Liver (tissue), 7 donors: ENCODE measurements at regions not wholly inside any gene's neighbourhood (a gene's known extent, or its start where the extent isn't known, plus 50 kb on each side); places are given as distances from the start of the nearest gene placed in this dataset.

Source experiments
- DNase-seq: peaks from one replicate; pipeline ENCODE4 v3.0.0-alpha.2; 2017; ENCODE audit warnings: low spot score
- H3K27ac ChIP-seq, 2 donors: one replicate each; pipeline ENCODE4 v1.7.0; 2013; ENCODE audit warnings: inconsistent platforms in 2 of 2, low read length in 2 of 2, control low read depth in 1 of 2, low read depth in 1 of 2, mild to moderate bottlenecking in 1 of 2
- H3K27me3 ChIP-seq, 4 donors: one replicate each; pipeline versions ENCODE4 v1.6.1 to v1.7.0; 2013; ENCODE audit warnings: low read length in 3 of 4, inconsistent platforms in 1 of 4, mild to moderate bottlenecking in 1 of 4, moderate library complexity in 1 of 4; ENCODE audit not compliant: control insufficient read depth in 4 of 4, insufficient read depth in 4 of 4
- H3K36me3 ChIP-seq, 4 donors: one replicate each; pipeline versions ENCODE4 v1.6.1 to v1.7.0; 2013; ENCODE audit warnings: low read length in 3 of 4, mild to moderate bottlenecking in 3 of 4, low read depth in 1 of 4, moderate library complexity in 1 of 4; ENCODE audit not compliant: control insufficient read depth in 4 of 4, insufficient read depth in 3 of 4
- H3K4me1 ChIP-seq, 4 donors: one replicate each; pipeline versions ENCODE4 v1.6.1 to v1.7.0; 2013; ENCODE audit warnings: low read length in 3 of 4, mild to moderate bottlenecking in 3 of 4, moderate library complexity in 1 of 4; ENCODE audit not compliant: control insufficient read depth in 4 of 4, insufficient read depth in 4 of 4
- H3K4me3 ChIP-seq, 3 donors: one replicate each; pipeline versions ENCODE4 v1.6.1 to v1.7.0; 2013; ENCODE audit warnings: low read length in 3 of 3, control low read depth in 1 of 3, low read depth in 1 of 3, mild to moderate bottlenecking in 1 of 3
- H3K9ac ChIP-seq, 2 donors: one replicate each; pipeline ENCODE4 v1.7.0; 2013; ENCODE audit warnings: low read length in 2 of 2, mild to moderate bottlenecking in 2 of 2, moderate library complexity in 2 of 2, control low read depth in 1 of 2, low read depth in 1 of 2
- H3K9me3 ChIP-seq, 4 donors: one replicate each; pipeline versions ENCODE4 v1.6.1 to v1.7.0; 2013; ENCODE audit warnings: low read length in 3 of 4; ENCODE audit not compliant: control insufficient read depth in 4 of 4
- EGR1 ChIP-seq, 2 donors: IDR thresholded peaks; 2 replicates each; pipeline ENCODE4 v1.6.1; 2016 to 2018; ENCODE audit warnings: antibody characterized with exemption in 2 of 2, low read depth in 2 of 2
- FOXA1 ChIP-seq: IDR thresholded peaks from 2 replicates; pipeline ENCODE4 v1.6.1; 2016; ENCODE audit warnings: antibody characterized with exemption
- GABPA ChIP-seq, 2 donors: IDR thresholded peaks in 1 of 2; conservative IDR thresholded peaks in 1 of 2; 2 replicates each; pipeline ENCODE4 v1.6.1; 2016; ENCODE audit warnings: antibody characterized with exemption in 2 of 2, mild to moderate bottlenecking in 1 of 2, moderate library complexity in 1 of 2
- HNF4A ChIP-seq, 2 donors: conservative IDR thresholded peaks; 2 replicates each; pipeline ENCODE4 v1.6.1; 2016; ENCODE audit warnings: antibody characterized with exemption in 2 of 2, mild to moderate bottlenecking in 2 of 2
- HNF4G ChIP-seq: IDR thresholded peaks from 2 replicates; pipeline ENCODE4 v1.6.1; 2016; ENCODE audit warnings: antibody characterized with exemption
- JUND ChIP-seq, 2 donors: IDR thresholded peaks; 2 replicates each; pipeline ENCODE4 v1.6.1; 2016; ENCODE audit warnings: antibody characterized with exemption in 2 of 2
- RAD21 ChIP-seq, 2 donors: IDR thresholded peaks; 2 replicates each; pipeline ENCODE4 v1.6.1; 2016; ENCODE audit warnings: antibody characterized with exemption in 2 of 2, mild to moderate bottlenecking in 2 of 2
- REST ChIP-seq: IDR thresholded peaks from 2 replicates; pipeline ENCODE4 v1.6.1; 2016; ENCODE audit warnings: antibody characterized with exemption, mild to moderate bottlenecking
- RXRA ChIP-seq, 2 donors: IDR thresholded peaks; 2 replicates each; pipeline ENCODE4 v1.6.1; 2017 to 2018; ENCODE audit warnings: antibody characterized with exemption in 2 of 2, mild to moderate bottlenecking in 1 of 2
- SP1 ChIP-seq: IDR thresholded peaks from 2 replicates; pipeline ENCODE4 v1.6.1; 2018; ENCODE audit warnings: antibody characterized with exemption, mild to moderate bottlenecking
- WGBS: extraction: QIAGEN DNeasy Blood & Tissue Kit; methylation state at CpG from one replicate; pipeline ENCODE4 v1.1.7; 2013; 5-methylcytosine and 5-hydroxymethylcytosine counted together
- TF ChIP-seq, protein P1 (sequence below): IDR thresholded peaks from 2 replicates; pipeline ENCODE4 v1.6.1; 2016; ENCODE audit warnings: antibody characterized with exemption
- TF ChIP-seq, protein P2 (sequence below): IDR thresholded peaks from 2 replicates; pipeline ENCODE4 v1.6.1; 2016; ENCODE audit warnings: antibody characterized with exemption
- TF ChIP-seq, protein P3 (sequence below): IDR thresholded peaks from 2 replicates; pipeline ENCODE4 v1.6.1; 2016; ENCODE audit warnings: antibody characterized with exemption
- donor health status: healthy.
- donor health status: healthy.
- donor health status: healthy.
- donor health status: healthy.

DNA sequence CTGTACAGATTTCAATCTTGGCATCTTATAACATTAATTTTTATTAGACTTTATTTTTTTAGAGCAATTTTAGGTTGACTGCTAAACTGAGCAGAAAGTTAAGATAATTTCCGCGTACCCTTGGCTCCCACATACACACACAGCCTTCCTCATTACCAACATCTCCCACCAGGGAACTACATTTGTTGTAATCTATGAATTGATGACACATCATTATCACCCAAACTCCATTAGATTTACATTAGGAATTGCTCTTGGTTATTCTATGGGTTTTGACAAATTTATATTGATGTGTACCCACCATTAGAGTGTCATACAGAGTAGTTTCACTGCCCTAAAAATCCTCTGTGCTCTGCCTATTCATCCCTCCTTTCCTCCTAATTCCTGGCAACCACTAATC lies 56.4 kb upstream of the GRIK3 start:
- H3K36me3 ChIP-seq = no peaks in the 10 kb centered on the region
- peaks cover 0 to 4% (median 0%) of the 10 kb centered on the region in 4 donors for H3K27me3 ChIP-seq
- no peak for TF ChIP-seq FOXA1
- TF ChIP-seq HNF4G = no peak
- TF ChIP-seq SP1 = no peak
- TF ChIP-seq, protein P1, sequence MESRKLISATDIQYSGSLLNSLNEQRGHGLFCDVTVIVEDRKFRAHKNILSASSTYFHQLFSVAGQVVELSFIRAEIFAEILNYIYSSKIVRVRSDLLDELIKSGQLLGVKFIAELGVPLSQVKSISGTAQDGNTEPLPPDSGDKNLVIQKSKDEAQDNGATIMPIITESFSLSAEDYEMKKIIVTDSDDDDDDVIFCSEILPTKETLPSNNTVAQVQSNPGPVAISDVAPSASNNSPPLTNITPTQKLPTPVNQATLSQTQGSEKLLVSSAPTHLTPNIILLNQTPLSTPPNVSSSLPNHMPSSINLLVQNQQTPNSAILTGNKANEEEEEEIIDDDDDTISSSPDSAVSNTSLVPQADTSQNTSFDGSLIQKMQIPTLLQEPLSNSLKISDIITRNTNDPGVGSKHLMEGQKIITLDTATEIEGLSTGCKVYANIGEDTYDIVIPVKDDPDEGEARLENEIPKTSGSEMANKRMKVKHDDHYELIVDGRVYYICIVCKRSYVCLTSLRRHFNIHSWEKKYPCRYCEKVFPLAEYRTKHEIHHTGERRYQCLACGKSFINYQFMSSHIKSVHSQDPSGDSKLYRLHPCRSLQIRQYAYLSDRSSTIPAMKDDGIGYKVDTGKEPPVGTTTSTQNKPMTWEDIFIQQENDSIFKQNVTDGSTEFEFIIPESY = no peak
- TF ChIP-seq, protein P2, sequence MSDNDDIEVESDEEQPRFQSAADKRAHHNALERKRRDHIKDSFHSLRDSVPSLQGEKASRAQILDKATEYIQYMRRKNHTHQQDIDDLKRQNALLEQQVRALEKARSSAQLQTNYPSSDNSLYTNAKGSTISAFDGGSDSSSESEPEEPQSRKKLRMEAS = no peak
- TF ChIP-seq HNF4A (conservative IDR thresholded peaks at IDR 0.05) = no peak
- no peaks in the 10 kb centered on the region for H3K4me1 ChIP-seq
- no peak for DNase-seq
- WGBS = 88% methylated on average over 2 of the region's 2 CpGs
- H3K9me3 ChIP-seq = no peaks in the 10 kb centered on the region
- no peak overlapping the region for H3K4me3 ChIP-seq
- H3K27ac ChIP-seq = no peak overlapping the region
- H3K9ac ChIP-seq = no peak overlapping the region

GRCh38 chr1:37092937-37093336 lies 58.6 kb upstream of the GRIK3 start:
- Histone ChIP-seq H3K9me3 (peaks cover 0 to 1% (median 0%) of the 10 kb centered on the region in 4 donors), H3K9ac (no peak overlapping the region), H3K4me1 (no peaks in the 10 kb centered on the region), H3K27ac (no peak overlapping the region), H3K27me3 (no peaks in the 10 kb centered on the region), H3K36me3 (no peaks in the 10 kb centered on the region), H3K4me3 (no peak overlapping the region)
- no peak for DNase-seq
- 52% methylated on average over 1 of the region's 1 CpG for WGBS
- no peak for TF ChIP-seq EGR1 (IDR thresholded peaks at IDR 0.05; ENCODE audit: low read depth in 2 of 2)
- no peak for TF ChIP-seq RXRA (IDR thresholded peaks at IDR 0.05)
- TF ChIP-seq, protein P1 = no peak
- no peak for TF ChIP-seq REST
- no peak for TF ChIP-seq RAD21 (IDR thresholded peaks at IDR 0.05)
- TF ChIP-seq JUND (IDR thresholded peaks at IDR 0.05) = no peak
- TF ChIP-seq GABPA (IDR thresholded peaks at IDR 0.05 in 1 of 2, conservative IDR thresholded peaks at IDR 0.05 in 1 of 2) = no peak
- TF ChIP-seq, protein P3, sequence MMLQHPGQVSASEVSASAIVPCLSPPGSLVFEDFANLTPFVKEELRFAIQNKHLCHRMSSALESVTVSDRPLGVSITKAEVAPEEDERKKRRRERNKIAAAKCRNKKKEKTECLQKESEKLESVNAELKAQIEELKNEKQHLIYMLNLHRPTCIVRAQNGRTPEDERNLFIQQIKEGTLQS = no peak
- no peak for TF ChIP-seq FOXA1
